IMR-90 (cell line): ENCODE measurements at regions not wholly inside any gene's neighbourhood (a gene's known extent, or its start where the extent isn't known, plus 50 kb on each side); places are given as distances from the start of the nearest gene placed in this dataset.

Experiments used
- ATAC-seq: fragments of 200-7000 bp; cut with Tn5 transposase; 2 replicates; pipeline ENCODE4 v1.9.1; 2020; ENCODE audit warnings: low read depth, mild to moderate bottlenecking, moderate library complexity
- BruUV-seq: library from RNA; stranded (reverse); fragments of 400-500 nt; replicated peaks from 2 replicates; lab custom pipeline; 2021; lab: Mats Ljungman, UMichigan
- CTCF ChIA-PET: fragments of 300-600 bp; formaldehyde crosslinking; extraction: SDS; loops from one replicate; lab custom pipeline; 2021; ENCODE audit warnings: antibody characterized with exemption; lab: Yijun Ruan, JAX
- POLR2A ChIA-PET: fragments of 300-600 bp; sonication (Branson Sonifier 250); formaldehyde crosslinking; loops from one replicate; lab custom pipeline; 2022; ENCODE audit warnings: antibody characterized with exemption; ENCODE audit not compliant: unreplicated experiment; lab: Charles Lee
- DNase-seq: peaks from one replicate; pipeline ENCODE4 v3.0.0; 2013
- H2AFZ ChIP-seq: replicated peaks from 2 replicates; pipeline ENCODE3; 2013; ENCODE audit warnings: low read length, mild to moderate bottlenecking; ENCODE audit not compliant: poor library complexity
- H2AK5ac ChIP-seq: 2 replicates; pipeline ENCODE4 v1.6.1; 2013; ENCODE audit warnings: low read depth, low read length, inconsistent platforms
- H2AK9ac ChIP-seq: replicated peaks from 2 replicates; pipeline ENCODE3; 2013; ENCODE audit warnings: mild to moderate bottlenecking, low read depth, low read length, moderate library complexity; ENCODE audit not compliant: poor library complexity
- H2BK120ac ChIP-seq: 2 replicates; pipeline ENCODE4 v1.6.1; 2013; ENCODE audit warnings: low read depth, low read length, inconsistent platforms
- H2BK15ac ChIP-seq: 3 replicates; pipeline ENCODE4 v1.6.1; 2013; ENCODE audit warnings: low read depth, low read length, inconsistent platforms
- H2BK20ac ChIP-seq: 2 replicates; pipeline ENCODE4 v1.6.1; 2013; ENCODE audit warnings: low read depth, mild to moderate bottlenecking, inconsistent platforms, low read length, moderate library complexity
- H2BK5ac ChIP-seq: 2 replicates; pipeline ENCODE4 v1.6.1; 2013; ENCODE audit warnings: mild to moderate bottlenecking, low read depth, low read length, inconsistent platforms; ENCODE audit not compliant: poor library complexity, severe bottlenecking
- H3K14ac ChIP-seq: replicated peaks from 2 replicates; pipeline ENCODE4 v1.6.1; 2013; ENCODE audit warnings: low read depth, low read length, inconsistent platforms
- H3K18ac ChIP-seq: 2 replicates; pipeline ENCODE4 v1.6.1; 2013; ENCODE audit warnings: low read depth, low read length, control low read depth
- H3K23ac ChIP-seq: 2 replicates; pipeline ENCODE4 v1.6.1; 2013; ENCODE audit warnings: low read depth, low read length, inconsistent platforms
- H3K27ac ChIP-seq: 2 replicates; pipeline ENCODE4 v1.5.1; 2013; ENCODE audit warnings: mild to moderate bottlenecking, control low read depth, low read length; ENCODE audit not compliant: insufficient read depth
- H3K27me3 ChIP-seq: 2 replicates; pipeline ENCODE4 v1.6.1; 2013; ENCODE audit warnings: low read length; ENCODE audit not compliant: control insufficient read depth, insufficient read depth
- H3K36me3 ChIP-seq: 2 replicates; pipeline ENCODE4 v1.6.1; 2013; ENCODE audit warnings: low read length, mixed read lengths; ENCODE audit not compliant: control insufficient read depth, insufficient read depth
- H3K4ac ChIP-seq: 2 replicates; pipeline ENCODE4 v1.6.1; 2013; ENCODE audit warnings: low read depth, low read length, inconsistent platforms
- H3K4me1 ChIP-seq: 2 replicates; pipeline ENCODE4 v1.6.1; 2013; ENCODE audit warnings: low read length, mixed read lengths; ENCODE audit not compliant: control insufficient read depth, insufficient read depth
- H3K4me2 ChIP-seq: 2 replicates; pipeline ENCODE4 v1.6.1; 2013; ENCODE audit warnings: low read depth, mild to moderate bottlenecking, control low read depth, low read length, moderate library complexity
- H3K4me3 ChIP-seq: 2 replicates; pipeline ENCODE4 v1.5.1; 2013; ENCODE audit warnings: low read depth, mild to moderate bottlenecking, control low read depth, low read length, moderate library complexity; ENCODE audit not compliant: insufficient read depth
- H3K56ac ChIP-seq: 2 replicates; pipeline ENCODE4 v1.6.1; 2013; ENCODE audit warnings: low read length, inconsistent platforms; ENCODE audit not compliant: insufficient read depth; ENCODE audit errors: extremely low read depth
- H3K79me1 ChIP-seq, 2 experiments: 2 replicates each; pipeline ENCODE4 v1.6.1; 2013; ENCODE audit warnings: low read length in 2 of 2, inconsistent platforms in 1 of 2, low read depth in 1 of 2
- H3K9ac ChIP-seq: 2 replicates; pipeline ENCODE4 v1.6.1; 2013; ENCODE audit warnings: low read depth, low read length, control low read depth
- H3K9me1 ChIP-seq: 2 replicates; pipeline ENCODE4 v1.6.1; 2013; ENCODE audit warnings: low read length, inconsistent platforms; ENCODE audit not compliant: insufficient read depth
- H3K9me3 ChIP-seq: 2 replicates; pipeline ENCODE4 v1.6.1; 2013; ENCODE audit warnings: low read length; ENCODE audit not compliant: control insufficient read depth, insufficient read depth
- H4K20me1 ChIP-seq: 2 replicates; pipeline ENCODE4 v1.6.1; 2013; ENCODE audit warnings: low read length, inconsistent platforms; ENCODE audit not compliant: insufficient read depth
- H4K5ac ChIP-seq: 2 replicates; pipeline ENCODE4 v1.6.1; 2013; ENCODE audit warnings: mild to moderate bottlenecking, low read depth, low read length, control low read depth
- H4K8ac ChIP-seq, 2 experiments: 2 replicates each; pipeline ENCODE4 v1.6.1; 2013; ENCODE audit warnings: low read depth in 2 of 2, low read length in 2 of 2, control low read depth in 1 of 2, inconsistent platforms in 1 of 2
- H4K91ac ChIP-seq: 2 replicates; pipeline ENCODE4 v1.6.1; 2013; ENCODE audit warnings: low read depth, low read length, inconsistent platforms; ENCODE audit not compliant: insufficient read depth
- BHLHE40 ChIP-seq: fragments of 150-350 bp; IDR thresholded peaks from 2 replicates; pipeline ENCODE4 v1.6.1; 2016; ENCODE audit warnings: mild to moderate bottlenecking, low read depth, low read length
- CEBPB ChIP-seq: IDR thresholded peaks from 2 replicates; pipeline ENCODE4 v1.6.1; 2012; ENCODE audit warnings: low read depth, low read length, improper control_type of control experiment
- MAFK ChIP-seq: IDR thresholded peaks from 2 replicates; pipeline ENCODE4 v1.6.1; 2012; ENCODE audit warnings: low read depth, low read length, improper control_type of control experiment
- POLR2A ChIP-seq: IDR thresholded peaks from 2 replicates; pipeline ENCODE4 v1.6.1; 2012; ENCODE audit warnings: mild to moderate bottlenecking, low read depth, low read length
- RCOR1 ChIP-seq: IDR thresholded peaks from 2 replicates; pipeline ENCODE4 v1.6.1; 2012; ENCODE audit warnings: mild to moderate bottlenecking, low read length, improper control_type of control experiment; ENCODE audit not compliant: insufficient replicate concordance
- RFX5 ChIP-seq: IDR thresholded peaks from 2 replicates; pipeline ENCODE4 v1.8.0; 2012; ENCODE audit warnings: low read depth, mild to moderate bottlenecking, low read length, moderate library complexity
- WGBS, 2 experiments: methylation state at CpG; one replicate each; pipeline versions ENCODE4 v1.1.5 to v1.1.7; 2013; ENCODE audit warnings: missing lambda C conversion rate in 2 of 2; ENCODE audit not compliant: insufficient read length in 1 of 2; ENCODE audit errors: extremely low coverage in 2 of 2; 5-methylcytosine and 5-hydroxymethylcytosine counted together
- dilution Hi-C: fragments of 300-500 bp; cut with HindIII; formaldehyde crosslinking; loops from one replicate; pipeline ENCODE4 v1.14.3; 2018; ENCODE audit warnings: low sequenced_read_pairs; ENCODE audit not compliant: unreplicated experiment
- in situ Hi-C: fragments of 300-500 bp; cut with MboI; formaldehyde crosslinking; loops from 3 replicates; pipeline ENCODE4 v1.14.3; 2019; ENCODE audit warnings: low sequenced_read_pairs, inconsistent platforms, mixed read lengths
- intact Hi-C: fragments of 100-400 bp; cut with micrococcal nuclease; formaldehyde crosslinking; loops from 2 replicates; pipeline ENCODE4 v1.10.0; 2022
- TF ChIP-seq, protein P1 (sequence below): fragments of 150-350 bp; IDR thresholded peaks from 2 replicates; pipeline ENCODE4 v1.6.1; 2016; ENCODE audit warnings: low read depth, mild to moderate bottlenecking, low read length, moderate library complexity, borderline replicate concordance

DNA sequence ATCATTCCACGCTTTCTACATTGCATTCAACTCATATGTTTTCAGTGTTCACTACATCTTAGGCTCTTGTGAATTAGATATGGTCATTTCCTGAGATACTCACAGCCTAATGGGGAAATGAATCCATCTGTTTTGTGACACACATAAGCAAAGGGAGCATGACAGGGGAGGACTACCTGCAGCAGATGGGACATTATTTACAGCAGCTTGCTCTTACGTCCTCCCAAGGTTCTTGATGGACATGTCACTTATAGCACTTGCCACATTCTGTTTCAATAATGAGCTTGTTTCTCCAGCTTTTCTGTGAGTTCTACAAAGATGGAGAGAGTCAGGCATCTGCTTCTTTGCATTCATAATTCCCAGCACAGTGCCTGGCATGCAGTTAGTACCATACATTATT lies 1509.6 kb upstream of the TMEM132C start:
- Histone ChIP-seq H4K91ac (no peak overlapping the region), H2AK9ac (no peak overlapping the region), H3K4me1 (no peaks in the 10 kb centered on the region), H3K4me3 (no peak overlapping the region), H3K9ac (no peak overlapping the region), H2BK5ac (no peak overlapping the region), H2BK20ac (no peak overlapping the region), H3K18ac (no peak overlapping the region), H4K8ac (no peak overlapping the region), H2BK15ac (no peak overlapping the region), H3K14ac (no peak overlapping the region), H4K20me1 (no peaks in the 10 kb centered on the region), H3K23ac (no peak overlapping the region), H3K9me1 (no peaks in the 10 kb centered on the region), H3K4ac (no peak overlapping the region), H2BK120ac (no peak overlapping the region), H3K79me1 (no peaks in the 10 kb centered on the region), H3K4me2 (no peak overlapping the region), H4K5ac (no peak overlapping the region), H2AFZ (no peak overlapping the region), H3K27ac (no peak overlapping the region), H3K56ac (no peak overlapping the region), H3K27me3 (no peaks in the 10 kb centered on the region), H3K36me3 (no peaks in the 10 kb centered on the region), H2AK5ac (no peak overlapping the region), H3K9me3 (peaks cover 16% of the 10 kb centered on the region)
- in situ Hi-C loops, result no loop called here
- ATAC-seq (no peak), DNase-seq (no peak)
- intact Hi-C loops, result no loop called here
- ChIA-PET POLR2A (no interaction called here), CTCF (no interaction called here)
- no CpG with 5 or more reads among the region's 2 CpGs for WGBS, 2 experiments
- no TSS peak for BruUV-seq
- dilution Hi-C loops, result no loop called here
- TF ChIP-seq RCOR1 (no peak), BHLHE40 (no peak), POLR2A (no peak), CEBPB (no peak), MAFK (no peak), RFX5 (no peak)
- TF ChIP-seq, protein P1, sequence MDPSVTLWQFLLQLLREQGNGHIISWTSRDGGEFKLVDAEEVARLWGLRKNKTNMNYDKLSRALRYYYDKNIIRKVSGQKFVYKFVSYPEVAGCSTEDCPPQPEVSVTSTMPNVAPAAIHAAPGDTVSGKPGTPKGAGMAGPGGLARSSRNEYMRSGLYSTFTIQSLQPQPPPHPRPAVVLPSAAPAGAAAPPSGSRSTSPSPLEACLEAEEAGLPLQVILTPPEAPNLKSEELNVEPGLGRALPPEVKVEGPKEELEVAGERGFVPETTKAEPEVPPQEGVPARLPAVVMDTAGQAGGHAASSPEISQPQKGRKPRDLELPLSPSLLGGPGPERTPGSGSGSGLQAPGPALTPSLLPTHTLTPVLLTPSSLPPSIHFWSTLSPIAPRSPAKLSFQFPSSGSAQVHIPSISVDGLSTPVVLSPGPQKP, result no peak
